Neural cell (in vitro differentiated cells): ENCODE measurements at regions not wholly inside any gene's neighbourhood (a gene's known extent, or its start where the extent isn't known, plus 50 kb on each side); places are given as distances from the start of the nearest gene placed in this dataset.

Experiments
- H2AFZ ChIP-seq: fragments of 200-600, 300-800 bp; sonication (generic), shearing (Covaris generic); 2 replicates; pipeline ENCODE4 v1.6.0; 2014; ENCODE audit warnings: low read depth, mild to moderate bottlenecking, antibody characterized with exemption, low read length, moderate library complexity
- H3F3A ChIP-seq: fragments of 200-600 bp; shearing (Covaris generic); 2 replicates; pipeline ENCODE4 v1.6.1; 2016; ENCODE audit warnings: mild to moderate bottlenecking, moderate library complexity, mixed read lengths, antibody characterized with exemption, low read length; ENCODE audit not compliant: insufficient read depth, poor library complexity, severe bottlenecking
- H3K27ac ChIP-seq: fragments of 200-600, 300-800 bp; sonication (generic), shearing (Covaris generic); 2 replicates; pipeline ENCODE4 v1.5.1; 2014; ENCODE audit warnings: mild to moderate bottlenecking, low read length, moderate library complexity
- H3K27me3 ChIP-seq: fragments of 300-800, 200-600 bp; sonication (generic), shearing (Covaris generic); 2 replicates; pipeline ENCODE4 v1.6.0; 2014; ENCODE audit warnings: mild to moderate bottlenecking, low read depth, low read length, moderate library complexity; ENCODE audit not compliant: insufficient read depth
- H3K36me3 ChIP-seq: fragments of 300-800, 200-600 bp; sonication (generic), shearing (Covaris generic); 2 replicates; pipeline ENCODE4 v1.5.1; 2014; ENCODE audit warnings: mild to moderate bottlenecking, antibody characterized with exemption, low read length, moderate library complexity; ENCODE audit not compliant: insufficient read depth
- H3K4me2 ChIP-seq: fragments of 300-800, 200-600 bp; sonication (generic), shearing (Covaris generic); 2 replicates; pipeline ENCODE4 v1.6.0; 2014; ENCODE audit warnings: mild to moderate bottlenecking, low read length
- H3K4me3 ChIP-seq: fragments of 300-800, 200-600 bp; sonication (generic), shearing (Covaris generic); 2 replicates; pipeline ENCODE4 v1.5.1; 2014; ENCODE audit warnings: mild to moderate bottlenecking, low read length, moderate library complexity
- H3K79me2 ChIP-seq: fragments of 200-600 bp; shearing (Covaris generic); replicated peaks from 2 replicates; pipeline ENCODE4 v1.6.0; 2014; ENCODE audit warnings: mild to moderate bottlenecking, low read length, moderate library complexity; ENCODE audit not compliant: insufficient read depth
- H3K9ac ChIP-seq: fragments of 300-800, 200-600 bp; sonication (generic), shearing (Covaris generic); 2 replicates; pipeline ENCODE4 v1.6.1; 2016; ENCODE audit warnings: mild to moderate bottlenecking, low read length, mixed read lengths
- H3K9me2 ChIP-seq: fragments of 200-600 bp; shearing (Covaris generic); 2 replicates; pipeline ENCODE4 v1.6.1; 2016; ENCODE audit warnings: mild to moderate bottlenecking, low read length, mixed read lengths; ENCODE audit not compliant: insufficient read depth
- H3K9me3 ChIP-seq: fragments of 200-600, 300-800 bp; sonication (generic), shearing (Covaris generic); 2 replicates; pipeline ENCODE4 v1.6.1; 2016; ENCODE audit warnings: mild to moderate bottlenecking, mixed run types, low read length, moderate library complexity, mixed read lengths
- H4K20me1 ChIP-seq: fragments of 200-600 bp; shearing (Covaris generic); 2 replicates; pipeline ENCODE4 v1.6.1; 2016; ENCODE audit warnings: mild to moderate bottlenecking, mixed run types; ENCODE audit not compliant: insufficient read depth
- EP300 ChIP-seq: fragments of 450-650 bp; conservative IDR thresholded peaks from 2 replicates; pipeline ENCODE4 v1.6.1; 2014; ENCODE audit warnings: antibody characterized with exemption, mild to moderate bottlenecking, moderate library complexity; ENCODE audit not compliant: poor library complexity, severe bottlenecking
- EZH2 ChIP-seq: fragments of 200-600, 300-800 bp; shearing (Covaris generic), sonication (generic); IDR thresholded peaks from 2 replicates; pipeline ENCODE4 v1.6.1; 2014; ENCODE audit warnings: antibody characterized with exemption, low read length, borderline replicate concordance, mild to moderate bottlenecking; ENCODE audit not compliant: insufficient read depth, poor library complexity, severe bottlenecking
- MXI1 ChIP-seq: fragments of 450-650 bp; conservative IDR thresholded peaks from 2 replicates; pipeline ENCODE4 v1.6.1; 2014; ENCODE audit warnings: antibody characterized with exemption, mild to moderate bottlenecking; ENCODE audit not compliant: poor library complexity, severe bottlenecking
- POLR2AphosphoS5 ChIP-seq: IDR thresholded peaks from 2 replicates; pipeline ENCODE4 v1.6.1; 2012
- RAD21 ChIP-seq: fragments of 450-650 bp; conservative IDR thresholded peaks from 2 replicates; pipeline ENCODE4 v1.6.1; 2014; ENCODE audit warnings: antibody characterized with exemption, mild to moderate bottlenecking, moderate library complexity
- SMC3 ChIP-seq: fragments of 450-650 bp; conservative IDR thresholded peaks from 2 replicates; pipeline ENCODE4 v1.6.1; 2014; ENCODE audit warnings: antibody characterized with exemption, mild to moderate bottlenecking, moderate library complexity; ENCODE audit not compliant: poor library complexity
- TAF1 ChIP-seq: IDR thresholded peaks from 2 replicates; pipeline ENCODE4 v1.6.1; 2012; ENCODE audit warnings: low read depth
- TF ChIP-seq, protein P1 (sequence below): fragments of 450-650 bp; IDR thresholded peaks from 2 replicates; pipeline ENCODE4 v1.5.1; 2014; ENCODE audit warnings: antibody characterized with exemption, mild to moderate bottlenecking, moderate library complexity; ENCODE audit not compliant: poor library complexity, severe bottlenecking
- TF ChIP-seq, protein P2 (sequence below): IDR thresholded peaks from 2 replicates; pipeline ENCODE4 v1.6.1; 2012; ENCODE audit warnings: borderline replicate concordance

DNA sequence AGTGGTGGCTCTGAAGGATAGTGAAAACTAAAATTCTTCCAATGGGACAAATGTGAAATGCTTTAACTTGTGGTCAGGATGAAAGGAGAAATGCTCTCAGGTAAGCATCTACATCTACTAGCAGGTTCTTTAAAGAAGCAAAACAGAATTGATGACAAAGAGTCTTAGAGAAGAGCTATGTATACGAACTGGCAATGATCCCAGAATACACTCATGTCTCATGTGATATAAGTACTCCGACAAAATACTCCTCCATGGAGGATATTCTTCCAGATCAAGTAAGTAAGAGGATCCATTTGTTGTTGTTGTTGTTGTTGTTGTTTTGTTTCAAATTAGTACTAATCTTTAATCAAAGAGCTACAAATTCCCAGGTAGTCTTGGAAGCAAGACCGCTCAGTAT, 174.0 kb upstream of the ATP1B1 start:
- Histone ChIP-seq H3K9me2 (no peaks in the 10 kb centered on the region), H3K27me3 (no peaks in the 10 kb centered on the region), H3K79me2 (no peaks in the 10 kb centered on the region), H3K27ac (no peak overlapping the region), H3K4me2 (no peak overlapping the region), H2AFZ (no peak overlapping the region), H3K4me3 (no peak overlapping the region), H4K20me1 (no peaks in the 10 kb centered on the region), H3K9me3 (no peaks in the 10 kb centered on the region), H3K36me3 (no peaks in the 10 kb centered on the region), H3F3A (no peaks in the 10 kb centered on the region), H3K9ac (no peak overlapping the region)
- TF ChIP-seq, protein P1, sequence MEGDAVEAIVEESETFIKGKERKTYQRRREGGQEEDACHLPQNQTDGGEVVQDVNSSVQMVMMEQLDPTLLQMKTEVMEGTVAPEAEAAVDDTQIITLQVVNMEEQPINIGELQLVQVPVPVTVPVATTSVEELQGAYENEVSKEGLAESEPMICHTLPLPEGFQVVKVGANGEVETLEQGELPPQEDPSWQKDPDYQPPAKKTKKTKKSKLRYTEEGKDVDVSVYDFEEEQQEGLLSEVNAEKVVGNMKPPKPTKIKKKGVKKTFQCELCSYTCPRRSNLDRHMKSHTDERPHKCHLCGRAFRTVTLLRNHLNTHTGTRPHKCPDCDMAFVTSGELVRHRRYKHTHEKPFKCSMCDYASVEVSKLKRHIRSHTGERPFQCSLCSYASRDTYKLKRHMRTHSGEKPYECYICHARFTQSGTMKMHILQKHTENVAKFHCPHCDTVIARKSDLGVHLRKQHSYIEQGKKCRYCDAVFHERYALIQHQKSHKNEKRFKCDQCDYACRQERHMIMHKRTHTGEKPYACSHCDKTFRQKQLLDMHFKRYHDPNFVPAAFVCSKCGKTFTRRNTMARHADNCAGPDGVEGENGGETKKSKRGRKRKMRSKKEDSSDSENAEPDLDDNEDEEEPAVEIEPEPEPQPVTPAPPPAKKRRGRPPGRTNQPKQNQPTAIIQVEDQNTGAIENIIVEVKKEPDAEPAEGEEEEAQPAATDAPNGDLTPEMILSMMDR, result no peak
- TF ChIP-seq TAF1 (no peak), MXI1 (no peak), RAD21 (no peak), SMC3 (no peak), POLR2AphosphoS5 (no peak), EP300 (no peak), EZH2 (no peak)
- TF ChIP-seq, protein P2, sequence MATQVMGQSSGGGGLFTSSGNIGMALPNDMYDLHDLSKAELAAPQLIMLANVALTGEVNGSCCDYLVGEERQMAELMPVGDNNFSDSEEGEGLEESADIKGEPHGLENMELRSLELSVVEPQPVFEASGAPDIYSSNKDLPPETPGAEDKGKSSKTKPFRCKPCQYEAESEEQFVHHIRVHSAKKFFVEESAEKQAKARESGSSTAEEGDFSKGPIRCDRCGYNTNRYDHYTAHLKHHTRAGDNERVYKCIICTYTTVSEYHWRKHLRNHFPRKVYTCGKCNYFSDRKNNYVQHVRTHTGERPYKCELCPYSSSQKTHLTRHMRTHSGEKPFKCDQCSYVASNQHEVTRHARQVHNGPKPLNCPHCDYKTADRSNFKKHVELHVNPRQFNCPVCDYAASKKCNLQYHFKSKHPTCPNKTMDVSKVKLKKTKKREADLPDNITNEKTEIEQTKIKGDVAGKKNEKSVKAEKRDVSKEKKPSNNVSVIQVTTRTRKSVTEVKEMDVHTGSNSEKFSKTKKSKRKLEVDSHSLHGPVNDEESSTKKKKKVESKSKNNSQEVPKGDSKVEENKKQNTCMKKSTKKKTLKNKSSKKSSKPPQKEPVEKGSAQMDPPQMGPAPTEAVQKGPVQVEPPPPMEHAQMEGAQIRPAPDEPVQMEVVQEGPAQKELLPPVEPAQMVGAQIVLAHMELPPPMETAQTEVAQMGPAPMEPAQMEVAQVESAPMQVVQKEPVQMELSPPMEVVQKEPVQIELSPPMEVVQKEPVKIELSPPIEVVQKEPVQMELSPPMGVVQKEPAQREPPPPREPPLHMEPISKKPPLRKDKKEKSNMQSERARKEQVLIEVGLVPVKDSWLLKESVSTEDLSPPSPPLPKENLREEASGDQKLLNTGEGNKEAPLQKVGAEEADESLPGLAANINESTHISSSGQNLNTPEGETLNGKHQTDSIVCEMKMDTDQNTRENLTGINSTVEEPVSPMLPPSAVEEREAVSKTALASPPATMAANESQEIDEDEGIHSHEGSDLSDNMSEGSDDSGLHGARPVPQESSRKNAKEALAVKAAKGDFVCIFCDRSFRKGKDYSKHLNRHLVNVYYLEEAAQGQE, result no peak

DNA sequence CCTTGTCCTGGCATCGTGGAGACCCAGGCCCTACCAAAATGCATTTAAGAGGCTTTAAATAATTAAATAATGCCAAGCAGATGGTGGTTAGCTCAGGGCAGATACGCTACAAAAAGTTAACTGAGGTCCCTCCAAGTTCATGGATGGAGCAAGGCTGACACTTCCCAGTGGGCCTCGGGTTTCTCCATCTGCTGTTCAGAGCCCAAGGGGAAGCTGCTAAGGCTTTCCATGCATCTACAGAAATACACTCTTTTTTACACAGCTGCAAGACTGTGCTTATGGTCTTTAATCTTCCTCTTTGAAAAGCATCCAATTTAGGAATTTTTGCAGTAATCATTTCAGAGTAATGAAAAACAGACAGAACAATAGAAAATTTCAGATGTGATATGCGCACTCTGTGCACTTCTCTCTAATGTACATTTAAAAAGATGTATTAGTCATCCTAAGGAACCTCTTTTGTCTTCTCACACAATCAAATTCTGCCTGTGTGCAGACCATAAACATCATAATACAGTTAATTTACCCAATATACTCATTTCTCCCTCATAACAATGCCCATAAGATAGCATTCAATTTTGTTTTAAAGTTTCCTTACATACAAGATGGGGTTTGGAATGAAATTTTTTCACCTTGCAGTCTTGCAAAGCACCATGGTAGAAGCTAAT, 173.2 kb upstream of the ATP1B1 start:
- H3K27ac ChIP-seq, result no peak overlapping the region
- H2AFZ ChIP-seq, result no peak overlapping the region
- TF ChIP-seq POLR2AphosphoS5 (no peak), RAD21 (no peak), MXI1 (no peak), TAF1 (no peak), EP300 (no peak), SMC3 (no peak), EZH2 (no peak)
- TF ChIP-seq, protein P2, result no peak
- TF ChIP-seq, protein P1, result no peak
- H3K4me2 ChIP-seq, result no peak overlapping the region
- no peaks in the 10 kb centered on the region for H3F3A ChIP-seq
- H3K9me2 ChIP-seq, result no peaks in the 10 kb centered on the region
- no peak overlapping the region for H3K4me3 ChIP-seq
- no peaks in the 10 kb centered on the region for H4K20me1 ChIP-seq
- H3K9me3 ChIP-seq, result no peaks in the 10 kb centered on the region
- H3K27me3 ChIP-seq, result no peaks in the 10 kb centered on the region
- H3K9ac ChIP-seq, result no peak overlapping the region
- no peaks in the 10 kb centered on the region for H3K36me3 ChIP-seq
- H3K79me2 ChIP-seq, result no peaks in the 10 kb centered on the region
